Keratinocyte (primary cell): ENCODE measurements at regions not wholly inside any gene's neighbourhood (a gene's known extent, or its start where the extent isn't known, plus 50 kb on each side); places are given as distances from the start of the nearest gene placed in this dataset.

ENCODE experiments used
- EZH2 ChIP-seq: IDR thresholded peaks from one replicate; pipeline ENCODE4 v1.6.1; 2012; ENCODE audit warnings: inconsistent platforms, mild to moderate bottlenecking, low read length, moderate library complexity
- TF ChIP-seq, protein P1 (sequence below), 3 experiments: IDR thresholded peaks in 1 of 3; conservative IDR thresholded peaks in 1 of 3; optimal IDR thresholded peaks in 1 of 3; 2 replicates in 2 of 3; 3 replicates in 1 of 3; pipeline versions ENCODE3 to v1.5.1; 2011; ENCODE audit warnings: low read length in 3 of 3, mild to moderate bottlenecking in 3 of 3, moderate library complexity in 2 of 3, control low read depth in 1 of 3, inconsistent platforms in 1 of 3; ENCODE audit not compliant: insufficient read depth in 2 of 3; ENCODE audit errors: extremely low read depth in 1 of 3

DNA sequence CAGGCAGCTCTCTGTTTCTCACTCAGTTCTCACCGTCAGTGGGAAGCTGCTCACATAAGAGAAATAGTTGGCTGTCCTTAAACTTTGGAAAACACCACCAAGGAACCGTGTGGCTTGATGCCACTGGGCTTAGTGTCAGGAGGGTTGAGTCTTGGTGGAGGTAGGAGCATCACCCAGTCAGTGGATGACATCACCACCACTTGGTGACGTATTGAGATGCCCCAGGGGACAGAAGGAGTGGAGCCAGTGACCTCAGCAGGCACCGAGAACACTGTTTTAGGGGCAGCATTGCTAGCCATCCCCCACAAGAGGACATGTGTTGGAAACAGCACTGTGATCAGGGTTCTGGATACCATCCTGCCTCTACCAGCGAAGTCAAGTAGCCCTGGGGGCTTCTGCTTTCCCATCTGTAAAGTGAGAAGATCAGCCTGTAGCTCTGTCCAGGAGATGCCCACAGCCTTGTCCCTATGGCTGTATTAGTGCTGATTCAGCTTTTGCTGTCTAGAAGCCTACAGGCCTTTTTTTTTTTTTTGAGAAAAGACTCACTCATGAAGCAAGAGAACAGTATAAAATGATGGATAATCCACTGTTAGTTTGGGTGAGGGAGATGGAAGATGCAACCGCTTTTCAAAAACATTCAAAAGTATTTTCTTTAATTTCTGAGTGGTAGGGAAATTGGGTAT, 66.2 kb downstream of the TSN start:
- TF ChIP-seq, protein P1, sequence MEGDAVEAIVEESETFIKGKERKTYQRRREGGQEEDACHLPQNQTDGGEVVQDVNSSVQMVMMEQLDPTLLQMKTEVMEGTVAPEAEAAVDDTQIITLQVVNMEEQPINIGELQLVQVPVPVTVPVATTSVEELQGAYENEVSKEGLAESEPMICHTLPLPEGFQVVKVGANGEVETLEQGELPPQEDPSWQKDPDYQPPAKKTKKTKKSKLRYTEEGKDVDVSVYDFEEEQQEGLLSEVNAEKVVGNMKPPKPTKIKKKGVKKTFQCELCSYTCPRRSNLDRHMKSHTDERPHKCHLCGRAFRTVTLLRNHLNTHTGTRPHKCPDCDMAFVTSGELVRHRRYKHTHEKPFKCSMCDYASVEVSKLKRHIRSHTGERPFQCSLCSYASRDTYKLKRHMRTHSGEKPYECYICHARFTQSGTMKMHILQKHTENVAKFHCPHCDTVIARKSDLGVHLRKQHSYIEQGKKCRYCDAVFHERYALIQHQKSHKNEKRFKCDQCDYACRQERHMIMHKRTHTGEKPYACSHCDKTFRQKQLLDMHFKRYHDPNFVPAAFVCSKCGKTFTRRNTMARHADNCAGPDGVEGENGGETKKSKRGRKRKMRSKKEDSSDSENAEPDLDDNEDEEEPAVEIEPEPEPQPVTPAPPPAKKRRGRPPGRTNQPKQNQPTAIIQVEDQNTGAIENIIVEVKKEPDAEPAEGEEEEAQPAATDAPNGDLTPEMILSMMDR (optimal IDR thresholded peaks at IDR 0.05 in 1 of 3, IDR thresholded peaks at IDR 0.05 in 1 of 3, conservative IDR thresholded peaks at IDR 0.05 in 1 of 3; ENCODE audit: extremely low read depth in 1 of 3, insufficient read depth in 2 of 3, low read length in 3 of 3): no peak
- no peak for TF ChIP-seq EZH2
